Astrocyte of the cerebellum (primary cell): ENCODE measurements at regions not wholly inside any gene's neighbourhood (a gene's known extent, or its start where the extent isn't known, plus 50 kb on each side); places are given as distances from the start of the nearest gene placed in this dataset.
"Not testable (repeated sequence)": the region's sequence is repeated elsewhere in the genome, so short reads cannot be mapped to it uniquely, and the experiment has no call there.

ENCODE experiments used
- DNase-seq: peaks from one replicate; pipeline ENCODE4 v3.0.0-alpha.2; 2011; ENCODE audit warnings: low read depth
- H3K4me3 ChIP-seq: 2 replicates; pipeline ENCODE4 v1.5.1; 2011; ENCODE audit warnings: mild to moderate bottlenecking, low read depth, low read length, moderate library complexity
- CTCF ChIP-seq: IDR thresholded peaks from 2 replicates; pipeline ENCODE4 v1.5.1; 2012; ENCODE audit warnings: low read length, low read depth, moderate library complexity, mild to moderate bottlenecking; ENCODE audit errors: missing control alignments
- in situ Hi-C: cut with HindIII; loops from 2 replicates; pipeline ENCODE4 v1.10.0; 2017; ENCODE audit warnings: low sequenced_read_pairs

GRCh38 chr14:71451501-71451900 lies 480.7 kb upstream of the RGS6 start:
- TF ChIP-seq CTCF: no peak
- DNase-seq: no peak
- in situ Hi-C loops: no loop called here
- no peak overlapping the region for H3K4me3 ChIP-seq

GRCh38 chr14:71452539-71452938 lies 479.7 kb upstream of the RGS6 start:
- no peak overlapping the region for H3K4me3 ChIP-seq
- in situ Hi-C loops: no loop called here
- DNase-seq: no peak
- TF ChIP-seq CTCF: no peak

GRCh38 chr14:71452987-71453386 lies 479.2 kb upstream of the RGS6 start:
- TF ChIP-seq CTCF: no peak
- DNase-seq: no peak
- H3K4me3 ChIP-seq: no peak overlapping the region
- in situ Hi-C loops: no loop called here

- no peak for TF ChIP-seq CTCF
- DNase-seq: no peak
- H3K4me3 ChIP-seq: no peak overlapping the region
- in situ Hi-C loops: no loop called here
These were observed 478.2 kb upstream of the RGS6 start for GRCh38 chr14:71454010-71454409.

GRCh38 chr14:71454513-71455332 lies 477.5 kb upstream of the RGS6 start:
- TF ChIP-seq CTCF: no peak

GRCh38 chr14:71460091-71460490 lies 472.1 kb upstream of the RGS6 start:
- no peak for DNase-seq
- in situ Hi-C loops: no loop called here
- no peak for TF ChIP-seq CTCF
- H3K4me3 ChIP-seq: no peak overlapping the region

More at GRCh38 chr14:71454513-71455332, 477.5 kb upstream of the RGS6 start:
- H3K4me3 ChIP-seq: no peak overlapping the region
- in situ Hi-C loops: no loop called here
- DNase-seq: no peak

- H3K4me3 ChIP-seq, in situ Hi-C loops, DNase-seq: not testable (repeated sequence)
These were observed 470.6 kb upstream of the RGS6 start for GRCh38 chr14:71461617-71462016.
